ENCODE measurements at regions not wholly inside any gene's neighbourhood (a gene's known extent, or its start where the extent isn't known, plus 50 kb on each side); places are given as distances from the start of the nearest gene placed in this dataset.

- no peak for TF ChIP-seq CTCF (IDR thresholded peaks at IDR 0.05)
- no peak for TF ChIP-seq POLR2A (IDR thresholded peaks at IDR 0.05)
Observed at GRCh38 chr18:37666451-37666850, 100.9 kb upstream of the CELF4 start.
